NCI-H1930 (cell line): ENCODE measurements at regions not wholly inside any gene's neighbourhood (a gene's known extent, or its start where the extent isn't known, plus 50 kb on each side); places are given as distances from the start of the nearest gene placed in this dataset.
"Not testable (repeated sequence)": the region's sequence is repeated elsewhere in the genome, so short reads cannot be mapped to it uniquely, and the experiment has no call there.

Experiments
- DNase-seq, 2 experiments: peaks; one replicate each; lab custom pipeline; 2025; lab: John Stamatoyannopoulos, UW

DNA sequence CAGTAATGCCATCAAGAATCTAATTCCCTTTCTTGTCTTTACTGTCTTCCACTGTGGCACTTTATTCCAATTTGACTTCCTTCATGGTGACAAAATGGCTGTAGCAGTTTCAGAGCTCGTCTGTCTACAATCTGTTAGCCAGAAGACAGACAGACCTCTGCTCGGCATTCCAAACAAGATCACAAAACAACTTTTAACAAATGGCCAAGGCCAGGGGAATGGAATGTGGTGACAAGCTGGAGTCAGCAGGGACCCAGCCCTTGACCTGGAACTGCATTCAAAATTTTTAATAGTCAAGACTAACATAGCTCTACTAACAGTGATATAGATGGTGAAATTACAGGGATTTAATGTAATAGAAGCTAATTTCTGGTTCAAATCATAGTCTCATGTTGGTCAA, 637.2 kb downstream of the ETS1 start:
- DNase-seq: no peak

DNA sequence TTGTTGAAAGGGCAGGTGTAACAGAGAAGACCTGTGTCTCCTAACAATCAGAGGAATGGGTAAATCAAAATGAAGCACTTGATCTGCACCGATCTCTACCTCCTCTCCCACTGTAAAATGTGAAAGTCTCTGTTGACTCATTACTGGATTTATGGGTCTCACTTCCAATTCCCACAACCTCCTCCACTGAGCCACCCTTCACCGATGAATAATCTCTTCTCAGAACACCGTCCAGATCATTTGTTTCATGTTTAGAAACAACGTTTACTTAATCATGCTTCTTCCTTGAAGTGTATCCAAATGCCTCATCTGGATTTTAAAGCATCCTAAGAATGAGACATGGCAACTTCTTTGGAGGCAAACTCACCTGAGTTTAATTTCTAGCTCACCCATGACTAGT, 643.6 kb downstream of the ETS1 start:
- no peak for DNase-seq

DNA sequence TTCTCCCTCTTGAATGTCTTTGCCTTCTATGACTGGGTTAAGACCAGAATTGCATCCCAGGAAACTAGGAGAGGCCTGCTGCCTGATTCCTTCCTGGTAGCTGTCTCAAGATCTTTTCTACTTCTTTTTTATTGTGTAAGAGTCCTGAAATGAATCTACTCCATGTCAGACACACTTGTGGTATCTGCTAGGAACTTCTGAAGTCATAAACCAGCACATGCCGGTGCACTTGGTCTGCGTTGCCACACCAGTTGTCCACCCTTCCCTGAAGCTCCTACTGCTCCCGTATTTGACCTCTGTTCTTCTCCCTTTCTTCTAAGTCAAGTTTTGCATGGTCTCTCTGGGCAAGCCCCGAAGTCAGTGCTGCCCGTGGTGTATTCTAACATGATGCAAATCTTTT, 644.2 kb downstream of the ETS1 start:
- DNase-seq: no peak

DNA sequence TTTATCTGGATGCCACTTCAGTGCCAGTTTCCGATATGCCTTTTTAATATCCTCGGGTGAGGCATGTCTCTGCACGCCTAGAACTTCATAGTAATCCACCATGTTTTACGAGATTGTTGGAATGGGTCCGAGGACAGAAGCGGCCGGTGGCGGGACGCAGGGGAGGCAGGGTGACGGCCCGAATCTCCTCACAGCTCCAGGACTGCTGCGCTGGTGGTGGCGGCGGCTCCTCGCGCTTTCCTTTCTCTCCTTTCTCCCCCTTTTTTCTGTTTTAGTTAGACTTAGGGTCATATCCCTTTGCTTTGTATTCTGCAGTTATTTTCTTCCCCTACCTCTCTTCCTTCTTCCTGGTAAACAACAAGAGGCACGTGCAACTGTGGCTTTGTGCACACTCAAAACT, 645.8 kb downstream of the ETS1 start:
- DNase-seq: not testable (repeated sequence)

DNA sequence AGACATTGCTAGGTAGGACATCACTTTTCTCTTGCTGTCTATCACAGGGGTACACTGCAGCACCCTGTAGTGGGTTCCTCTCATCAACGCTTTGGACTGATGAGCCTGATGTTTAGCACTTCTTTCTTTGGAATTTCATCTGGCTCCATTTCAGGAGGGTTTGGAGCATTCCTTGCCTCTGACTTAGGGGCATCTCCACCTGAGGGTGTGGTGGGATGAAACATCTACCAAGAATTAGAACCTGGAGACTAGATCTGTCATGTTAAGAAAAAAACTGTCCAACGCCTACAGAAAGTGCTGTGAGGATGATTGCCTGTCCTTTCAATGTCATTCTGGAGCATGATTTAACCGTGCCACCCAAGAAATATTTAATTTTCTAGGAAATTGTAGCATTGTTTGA, 648.4 kb downstream of the ETS1 start:
- no peak for DNase-seq

DNA sequence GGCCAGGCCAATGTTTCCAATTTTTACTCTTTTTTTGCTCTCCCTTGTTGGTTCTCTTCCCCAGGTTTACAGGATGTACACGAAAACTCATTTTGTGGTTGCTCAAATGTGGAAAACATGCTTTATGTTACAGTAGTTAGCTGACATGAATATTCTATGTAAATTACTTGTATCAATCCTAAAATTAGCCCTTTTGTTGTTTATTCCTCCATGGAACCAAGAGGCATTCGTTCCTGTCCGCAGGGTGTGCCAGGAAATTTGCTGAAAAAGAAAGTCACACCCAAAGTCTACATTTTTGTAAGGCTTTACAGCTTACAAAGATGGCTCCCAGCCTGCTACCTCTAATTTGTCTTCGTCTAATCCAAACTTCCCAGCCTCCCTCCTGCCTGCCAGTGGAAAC, 652.3 kb downstream of the ETS1 start:
- no peak for DNase-seq

DNA sequence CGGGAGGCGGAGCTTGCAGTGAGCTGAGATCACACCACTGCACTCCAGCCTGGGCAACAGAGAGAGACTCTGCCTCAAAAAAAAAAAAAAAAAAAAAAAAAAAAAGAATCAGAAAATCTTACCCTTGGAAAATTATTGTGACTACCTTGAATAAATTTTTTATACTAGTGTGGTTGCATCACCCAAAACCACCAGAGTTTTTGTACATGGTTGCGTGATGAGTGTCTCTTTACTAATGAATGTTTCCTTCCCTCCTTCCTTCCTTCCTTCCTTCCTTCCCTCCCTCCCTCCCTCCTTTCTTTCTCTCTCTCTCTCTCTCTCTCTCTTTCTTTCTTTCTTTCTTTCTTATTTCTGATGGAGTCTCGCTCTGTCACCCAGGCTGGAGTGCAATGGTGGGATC, 653.4 kb downstream of the ETS1 start:
- not testable (repeated sequence) for DNase-seq

DNA sequence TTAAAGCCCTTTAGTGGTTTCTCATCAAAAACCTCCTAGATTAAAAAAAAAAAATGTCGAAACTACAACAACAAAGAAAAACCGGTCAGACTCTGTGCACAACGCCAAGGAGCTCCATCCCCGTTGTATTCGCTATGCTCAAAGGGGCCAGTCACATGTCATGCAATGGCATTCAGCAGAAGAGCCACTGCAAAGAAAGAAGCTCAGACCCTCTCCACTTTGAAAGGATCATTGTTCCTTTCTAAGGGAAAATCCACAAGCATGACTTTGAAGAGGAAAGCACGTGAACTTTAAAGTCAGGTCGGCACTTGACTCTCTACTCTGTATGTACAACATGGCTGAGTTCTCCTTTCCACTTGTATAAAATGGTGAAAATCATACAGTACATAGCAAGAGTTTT, 655.6 kb downstream of the ETS1 start:
- DNase-seq: no peak

DNA sequence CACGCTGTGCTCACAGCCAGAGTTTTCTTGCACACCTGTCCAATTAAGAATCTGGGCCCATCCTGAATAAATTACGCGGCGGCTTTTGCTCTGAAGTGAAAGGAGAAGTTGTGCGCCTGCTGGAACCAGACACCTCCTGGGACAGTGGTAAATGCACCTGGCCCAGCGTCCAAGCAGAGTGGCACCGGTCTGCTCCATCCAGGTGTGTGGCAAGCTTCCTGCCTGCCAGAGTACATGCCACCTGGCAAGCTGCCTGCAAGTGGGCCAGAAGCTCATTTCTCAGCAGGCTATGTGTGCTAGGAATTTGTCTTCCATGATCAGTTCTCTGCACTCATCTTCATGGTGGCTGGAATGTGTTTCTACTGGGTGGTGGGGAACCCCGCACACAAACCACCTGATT, 660.6 kb downstream of the ETS1 start:
- DNase-seq: no peak

DNA sequence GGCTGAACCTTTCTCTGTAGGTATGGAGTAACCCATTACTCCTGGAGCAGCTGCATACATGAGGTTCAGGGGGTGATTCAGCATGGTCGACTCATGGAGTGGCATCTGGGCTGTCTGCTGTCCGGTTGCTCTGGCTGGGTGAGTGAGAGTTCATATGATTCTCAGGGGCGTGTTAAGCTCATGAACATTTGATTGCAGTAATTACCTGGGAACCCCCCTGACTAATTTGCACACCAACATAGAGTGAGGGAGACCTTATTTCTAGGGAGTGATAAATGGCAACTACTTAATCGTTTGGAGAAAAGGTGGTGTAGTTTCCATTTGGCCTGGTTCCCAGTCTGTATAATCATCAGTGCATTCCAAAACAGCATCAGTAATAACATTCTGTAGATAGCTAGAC, 661.9 kb downstream of the ETS1 start:
- no peak for DNase-seq

DNA sequence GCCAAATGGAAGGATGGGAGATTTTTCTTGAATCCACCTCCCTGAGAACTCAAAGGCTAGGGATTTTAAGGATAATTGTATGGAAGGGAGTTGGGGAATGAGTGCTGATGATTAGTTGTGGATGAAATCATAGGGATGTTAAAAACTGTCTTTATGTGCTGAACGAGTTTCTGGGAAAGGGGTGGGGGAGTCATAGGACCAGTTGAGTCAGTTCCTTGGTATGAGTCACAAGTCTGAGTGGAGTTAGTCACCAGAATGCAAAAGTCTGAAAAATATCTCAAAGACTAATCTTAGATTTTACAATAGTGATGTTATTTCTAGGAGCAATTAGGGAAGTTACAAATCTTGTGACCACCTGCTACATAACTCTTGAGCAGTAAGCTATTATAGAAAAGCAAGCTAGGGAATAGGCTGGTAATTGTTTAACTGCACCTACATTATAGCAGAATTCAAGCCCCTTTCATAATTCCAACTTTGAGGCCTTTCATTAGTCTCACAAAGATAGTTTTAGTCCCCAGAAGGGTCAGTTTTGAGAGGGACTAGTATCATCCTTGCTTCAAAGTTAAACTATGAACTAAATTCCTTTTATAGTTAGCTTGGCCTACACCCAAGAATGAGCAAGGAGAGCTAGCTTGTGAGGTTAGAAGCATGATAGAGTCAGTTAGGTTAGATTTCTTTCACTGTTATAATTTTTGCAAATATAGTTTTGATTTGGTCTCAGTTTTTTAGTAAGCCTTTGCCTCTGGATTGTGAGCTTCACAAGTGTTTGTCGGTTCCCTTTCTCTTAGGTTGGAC, 668.0 kb downstream of the ETS1 start:
- no peak for DNase-seq

DNA sequence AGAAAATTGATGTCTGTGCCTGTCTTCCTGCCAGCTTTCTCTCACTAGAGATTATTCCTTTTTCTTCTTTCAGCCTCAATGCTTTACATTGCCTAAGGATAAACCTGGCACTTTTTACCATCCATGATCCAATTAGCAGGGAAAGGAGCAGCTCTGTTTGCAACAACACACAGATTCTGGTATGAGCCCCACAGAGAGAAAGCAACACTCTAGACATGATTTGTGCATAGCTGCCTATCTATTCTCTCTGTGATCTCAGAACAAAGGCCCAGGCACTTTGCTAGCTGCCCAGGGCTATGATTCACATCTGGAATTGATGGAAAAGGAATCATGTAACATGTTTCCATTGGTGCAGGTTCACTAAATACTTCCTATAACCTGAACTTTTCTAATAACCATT, 685.0 kb downstream of the ETS1 start:
- no peak for DNase-seq

DNA sequence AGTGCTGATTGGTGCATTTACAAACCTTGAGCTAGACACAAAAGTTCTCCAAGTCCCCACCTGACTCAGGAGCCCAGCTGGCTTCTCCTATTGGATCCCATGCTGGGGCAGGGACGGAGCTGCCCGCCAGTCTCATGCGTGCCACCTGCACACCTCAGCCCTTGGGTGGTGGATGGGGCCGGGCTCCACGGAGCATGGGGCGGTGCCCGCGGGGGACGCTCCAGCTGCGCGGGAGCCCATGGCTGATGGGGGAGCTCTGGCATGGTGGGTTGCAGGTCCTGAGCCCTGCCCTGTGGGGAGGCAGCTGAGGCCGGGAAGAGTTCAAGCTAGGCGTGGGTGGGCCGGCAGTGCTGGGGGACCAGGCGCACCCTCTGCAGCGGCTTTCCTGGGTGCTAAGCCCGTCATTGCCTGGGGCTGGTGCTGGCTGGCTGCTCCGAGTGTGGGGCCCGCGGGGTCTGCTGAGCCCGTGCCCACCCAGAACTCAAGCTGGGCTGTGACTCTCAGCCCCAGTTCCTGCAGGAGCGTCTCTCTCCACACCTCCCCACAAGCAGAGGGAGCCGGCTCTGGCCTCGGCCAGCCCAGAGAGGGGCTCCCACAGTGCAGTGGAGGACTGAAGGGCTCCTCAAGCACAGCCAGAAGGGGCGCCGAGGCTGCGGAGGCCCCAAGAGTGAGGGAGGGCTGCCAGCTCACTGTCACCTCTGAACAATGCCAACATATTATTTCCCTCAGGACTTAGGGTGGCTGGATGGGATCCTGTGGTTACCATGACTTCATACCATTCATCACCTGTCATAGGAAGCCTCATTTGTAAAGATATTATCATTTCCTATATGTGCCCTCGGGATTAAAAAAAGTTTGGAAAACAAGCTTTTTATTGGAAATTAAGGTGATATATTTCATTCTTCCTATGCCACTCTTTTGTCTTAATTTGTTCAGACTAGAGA, 688.7 kb downstream of the ETS1 start:
- no peak for DNase-seq

DNA sequence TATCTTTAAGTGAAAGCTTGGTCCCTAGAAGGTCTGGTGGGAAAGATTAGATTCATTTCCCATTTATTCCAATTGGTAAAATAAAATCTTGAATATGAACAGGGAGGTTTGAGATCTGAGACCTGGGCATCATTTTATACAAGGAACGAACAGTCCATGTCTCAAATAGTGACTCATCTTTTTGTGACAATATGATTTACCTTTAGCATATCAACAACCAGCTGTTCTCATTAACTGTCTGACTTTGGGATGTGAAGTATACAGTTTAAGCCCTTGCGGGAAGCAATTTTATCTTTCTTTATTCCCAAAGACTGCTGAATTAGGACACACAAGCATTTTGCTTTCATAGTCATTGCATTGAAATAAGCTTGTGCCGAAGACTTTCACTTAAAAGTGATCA, 691.6 kb downstream of the ETS1 start:
- no peak for DNase-seq

DNA sequence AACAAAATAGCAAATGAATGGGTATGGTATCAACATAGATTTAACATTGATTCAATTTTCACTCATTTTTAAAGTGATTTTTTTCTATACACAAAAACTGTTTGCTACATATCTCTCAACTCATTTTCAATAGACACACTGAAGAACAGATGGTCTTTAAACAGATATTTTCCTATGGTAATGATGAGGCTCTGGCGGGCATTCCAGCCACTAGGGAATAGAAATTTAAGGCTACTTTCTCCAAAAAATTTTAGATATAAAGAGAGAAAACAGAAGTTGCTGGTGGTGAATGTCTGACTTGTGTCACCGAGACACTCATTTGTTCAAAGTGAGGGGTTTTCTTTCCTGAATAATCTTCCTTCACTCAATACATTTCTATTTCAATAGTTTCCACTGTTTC, 693.0 kb downstream of the ETS1 start:
- DNase-seq: no peak

DNA sequence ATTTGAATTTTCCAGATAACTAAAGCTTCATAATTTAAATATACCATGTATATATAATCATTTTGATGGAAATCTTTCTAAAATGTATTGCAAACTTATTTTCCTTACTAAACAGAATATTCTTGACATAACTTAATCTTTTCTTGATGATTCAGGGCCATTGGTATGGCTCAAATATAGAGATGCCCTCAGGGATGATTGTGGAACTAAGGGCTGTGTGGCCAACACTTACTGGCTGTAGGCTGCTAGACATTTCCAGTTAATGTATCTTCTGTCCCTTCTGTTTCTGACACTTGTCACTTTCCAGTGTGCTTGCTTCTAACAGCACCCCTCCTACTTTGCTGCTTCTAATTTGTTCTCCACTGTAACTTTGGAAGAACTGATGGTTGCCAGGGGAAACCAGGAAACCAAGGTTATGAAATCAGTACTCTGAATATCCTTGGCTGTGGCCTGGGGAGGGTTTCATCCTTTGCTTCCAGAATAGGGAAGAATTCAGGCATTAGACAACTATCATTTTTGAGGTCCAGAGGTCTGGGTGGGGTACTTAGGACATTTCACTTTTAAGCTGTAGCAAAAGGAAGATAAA, 697.2 kb downstream of the ETS1 start:
- DNase-seq: no peak

DNA sequence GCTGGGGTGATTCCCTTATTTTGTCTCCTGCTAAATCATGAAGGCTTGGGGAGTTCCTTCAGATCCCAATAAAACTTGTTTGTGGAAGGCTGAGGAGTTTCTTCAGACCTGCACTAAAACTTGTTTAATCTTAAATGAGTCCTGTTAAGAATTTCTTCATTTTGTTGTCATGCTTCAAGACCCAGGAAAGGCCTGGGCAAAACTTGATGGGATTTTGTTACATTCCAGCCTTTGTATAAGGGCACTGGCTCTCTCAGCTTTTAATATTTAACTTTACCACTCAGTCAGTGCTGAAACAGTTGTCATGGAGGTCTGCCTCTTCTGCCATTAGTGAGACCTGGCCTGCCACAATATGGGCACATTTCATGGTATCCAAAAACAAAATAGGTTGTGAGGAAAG, 699.0 kb downstream of the ETS1 start:
- DNase-seq: no peak

DNA sequence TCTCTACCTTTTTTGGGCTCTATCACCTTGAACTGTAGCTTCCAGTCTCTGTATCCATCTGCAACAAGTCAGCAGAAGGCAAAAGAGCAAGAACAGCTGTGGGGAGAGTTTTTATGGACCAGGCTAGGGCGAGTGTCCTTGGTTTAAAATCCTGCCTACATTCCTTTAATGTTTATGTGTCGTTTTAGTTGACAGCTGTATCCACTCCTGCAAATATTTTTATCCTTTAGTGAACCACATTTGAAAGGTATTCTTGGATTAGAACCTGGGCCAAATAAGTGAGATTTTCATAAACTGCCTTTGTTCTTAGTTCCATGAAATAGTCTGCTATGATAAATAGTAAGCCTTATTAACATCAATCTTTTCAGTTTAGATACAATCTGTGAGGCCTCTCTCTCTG, 712.2 kb downstream of the ETS1 start:
- no peak for DNase-seq

DNA sequence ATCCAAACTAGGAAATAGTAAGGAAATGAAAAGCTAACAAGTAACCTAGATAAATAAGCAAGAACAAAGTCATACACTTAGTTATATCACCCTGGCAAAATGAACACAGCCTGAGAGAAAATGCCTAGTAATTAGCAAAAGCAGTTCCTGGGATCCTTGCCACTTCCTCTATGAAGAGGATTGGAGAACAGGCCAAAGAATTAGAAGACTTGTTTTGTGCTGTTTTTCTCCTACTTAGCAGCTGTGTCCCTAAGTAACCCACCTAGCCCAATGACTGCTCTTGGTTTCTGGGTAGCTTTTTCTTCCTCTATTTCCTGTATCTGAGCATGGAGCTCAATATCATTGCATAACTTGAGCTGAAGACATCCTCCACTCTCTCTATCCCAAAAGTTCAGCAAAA, 713.9 kb downstream of the ETS1 start:
- no peak for DNase-seq

DNA sequence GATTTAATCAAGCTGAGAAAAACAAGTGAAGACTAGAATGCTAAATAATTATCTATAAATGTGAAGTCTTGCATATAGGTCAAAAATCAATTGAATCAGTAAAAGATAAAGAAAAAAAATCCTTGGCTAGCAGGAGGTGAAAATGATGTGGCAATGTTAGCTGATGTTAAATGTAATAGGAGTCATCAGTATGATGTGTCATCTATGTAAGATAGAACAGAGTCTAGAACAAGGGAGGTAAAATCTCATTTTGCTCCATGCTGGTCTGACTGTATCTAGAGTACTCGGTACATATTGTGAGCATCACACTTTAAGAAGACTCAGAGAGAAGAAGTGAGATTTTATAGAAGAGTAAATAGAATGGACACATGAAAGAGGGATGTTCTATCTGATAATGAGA, 721.2 kb downstream of the ETS1 start:
- no peak for DNase-seq

DNA sequence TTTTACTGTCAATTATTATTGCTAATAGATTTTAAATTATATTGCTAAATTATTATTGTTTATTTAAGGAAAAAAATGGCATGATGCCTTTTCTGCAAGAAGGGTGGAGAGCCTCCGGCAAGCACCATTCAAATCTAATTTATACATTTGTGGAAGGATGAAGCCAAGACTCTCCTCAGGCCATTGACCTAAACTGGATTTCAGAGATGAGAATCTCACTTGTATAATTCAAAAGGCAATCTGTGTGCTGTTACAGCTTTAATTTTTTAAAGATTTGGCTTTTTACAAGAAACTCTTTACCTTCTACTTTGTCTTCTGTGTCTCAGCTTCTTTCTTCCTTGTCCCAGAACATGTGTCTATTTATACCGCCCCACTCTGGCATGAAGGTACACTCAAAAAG, 722.5 kb downstream of the ETS1 start:
- DNase-seq: no peak

DNA sequence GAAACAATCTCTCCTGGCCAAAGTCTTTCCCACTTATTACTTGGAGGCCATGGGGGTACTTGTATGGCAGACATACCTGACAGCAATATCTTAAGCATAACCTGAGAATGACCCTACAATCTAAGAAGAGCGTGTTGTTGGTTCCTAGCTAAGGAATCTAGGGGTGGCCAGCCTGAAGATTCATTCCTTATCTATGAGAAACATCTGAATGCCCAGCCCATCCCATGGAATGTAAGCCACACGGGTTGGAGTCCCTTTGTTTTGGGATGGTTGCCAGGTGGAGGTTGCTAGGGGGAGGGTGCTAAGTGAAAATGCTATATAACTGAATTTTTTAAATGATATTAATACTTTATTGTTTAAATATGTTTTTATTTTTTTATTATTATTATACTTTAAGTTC, 725.0 kb downstream of the ETS1 start:
- no peak for DNase-seq

DNA sequence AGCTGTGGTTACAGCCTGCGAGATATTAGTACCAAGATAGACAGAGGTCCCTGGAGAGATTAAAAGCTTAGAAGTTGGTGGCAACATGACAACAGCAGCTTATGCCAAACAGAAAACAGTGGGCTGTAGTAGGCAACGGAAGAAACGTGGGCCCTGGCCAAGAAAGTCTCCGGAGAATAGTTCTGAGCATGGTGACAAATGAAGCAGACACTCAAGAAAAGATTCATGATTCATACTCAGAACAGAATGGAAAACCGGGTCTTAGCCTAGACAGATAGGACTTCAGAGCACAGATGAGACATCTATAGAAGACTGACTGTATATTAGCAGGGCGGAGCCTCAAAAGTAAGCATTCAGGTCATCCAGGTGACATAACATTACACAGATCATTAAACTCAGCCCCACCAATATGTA, 727.4 kb downstream of the ETS1 start:
- DNase-seq: no peak
